Activated T-helper 9 cell treated with anti-CD3 and anti-CD28 coated beads, Interleukin-2, amount 50 U/mL, for 16 hours (primary cell): ENCODE measurements at regions not wholly inside any gene's neighbourhood (a gene's known extent, or its start where the extent isn't known, plus 50 kb on each side); places are given as distances from the start of the nearest gene placed in this dataset.
"Not testable (repeated sequence)": the region's sequence is repeated elsewhere in the genome, so short reads cannot be mapped to it uniquely, and the experiment has no call there.

Source experiments
- DNase-seq: peaks from one replicate; pipeline ENCODE4 v3.0.0-alpha.2; 2020; ENCODE audit warnings: low read depth

DNA sequence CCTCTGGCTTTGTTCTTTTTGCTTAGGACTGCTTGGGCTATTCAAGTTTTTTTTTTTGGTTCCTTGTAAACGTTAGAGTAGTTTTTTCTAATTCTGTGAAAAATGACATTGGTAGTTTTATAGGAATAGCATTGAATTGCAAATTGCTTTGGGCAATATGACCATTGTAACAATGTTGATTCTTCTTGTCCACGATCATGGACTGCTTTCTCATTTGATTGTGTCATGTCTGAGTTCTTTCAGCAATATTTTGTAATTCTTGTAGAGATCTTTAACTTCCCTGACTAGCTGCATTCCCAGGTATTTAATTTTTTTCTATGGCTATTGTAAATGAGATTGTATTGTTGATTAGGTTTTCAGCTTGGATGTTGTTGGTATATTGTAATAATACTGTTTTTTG lies 286.2 kb upstream of the C1QTNF3 start:
- not testable (repeated sequence) for DNase-seq

DNA sequence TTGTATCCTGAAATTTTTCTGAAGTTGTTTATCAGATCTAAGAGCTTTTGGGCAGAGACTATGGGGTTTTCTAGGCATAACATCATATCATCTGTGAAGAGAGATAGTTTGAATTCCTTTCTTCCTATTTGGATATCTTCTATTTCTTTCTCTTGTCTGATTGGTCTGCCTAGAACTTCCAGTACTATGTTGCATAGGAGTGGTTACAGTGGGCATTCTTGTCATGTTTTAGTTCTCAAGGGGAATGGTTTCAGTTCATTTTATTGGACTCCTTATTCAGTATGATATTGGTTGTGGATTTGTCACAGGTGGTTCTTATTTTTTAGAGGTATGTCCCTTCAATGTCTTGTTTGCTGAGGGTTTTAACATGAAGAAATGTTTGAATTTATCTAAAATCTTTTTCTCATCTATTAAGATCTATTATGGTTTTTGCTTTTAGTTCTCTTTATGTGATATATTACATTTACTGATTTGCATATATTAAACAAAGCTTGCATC lies 286.6 kb upstream of the C1QTNF3 start:
- DNase-seq = not testable (repeated sequence)

DNA sequence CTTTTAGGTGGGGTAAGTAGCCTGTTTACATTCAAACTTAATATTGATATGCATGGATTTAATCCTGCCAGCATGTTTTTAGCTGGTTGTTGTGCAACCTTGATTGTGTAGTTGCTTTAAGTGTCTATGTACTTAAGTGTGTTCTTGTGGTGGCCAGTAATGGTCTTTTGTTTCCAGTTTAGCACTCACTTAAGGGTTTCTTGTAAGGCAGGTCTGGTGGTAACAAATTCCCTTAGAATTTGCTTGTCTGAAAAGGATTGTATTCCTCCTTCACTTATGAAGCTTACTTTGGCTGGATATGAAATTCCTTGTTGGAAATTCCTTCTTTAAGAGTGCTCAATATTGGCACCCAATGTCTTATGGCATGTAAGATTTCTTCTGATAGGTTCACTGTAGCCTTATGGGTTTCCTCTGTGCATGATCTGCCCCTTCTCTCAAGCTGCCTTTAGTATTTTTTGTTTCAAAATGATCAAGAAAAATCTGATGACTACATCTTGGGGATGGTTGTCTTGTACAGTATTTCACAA lies 289.0 kb upstream of the C1QTNF3 start:
- DNase-seq = not testable (repeated sequence)

DNA sequence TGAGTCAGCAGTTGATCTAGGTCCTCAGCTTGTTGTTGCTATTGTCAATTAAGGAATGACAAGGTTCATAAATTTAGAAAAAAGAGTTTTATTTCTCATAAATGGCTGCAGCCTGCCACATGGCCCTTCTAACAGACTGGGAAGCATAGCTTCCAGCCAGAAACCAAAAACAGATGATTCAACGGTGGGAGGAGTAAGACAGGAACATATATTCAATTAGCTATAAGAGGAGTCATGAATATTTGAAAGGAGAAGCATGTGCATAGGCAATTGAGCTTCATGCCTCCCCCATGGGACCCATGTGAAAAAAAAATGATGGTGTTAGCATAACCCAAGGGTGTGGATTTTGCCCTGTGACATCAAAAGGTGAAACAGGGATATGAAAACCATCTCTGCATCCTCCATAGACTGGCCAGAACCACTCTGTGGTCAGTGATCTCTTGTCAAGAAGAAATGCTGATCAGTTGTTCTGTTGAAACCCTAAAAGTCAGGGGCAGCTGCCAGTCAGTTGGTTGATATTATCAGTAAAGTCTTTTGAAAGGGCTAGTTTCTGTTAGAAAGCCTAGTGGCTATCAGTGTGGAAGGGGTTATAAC lies 296.5 kb upstream of the C1QTNF3 start:
- DNase-seq = not testable (repeated sequence)

DNA sequence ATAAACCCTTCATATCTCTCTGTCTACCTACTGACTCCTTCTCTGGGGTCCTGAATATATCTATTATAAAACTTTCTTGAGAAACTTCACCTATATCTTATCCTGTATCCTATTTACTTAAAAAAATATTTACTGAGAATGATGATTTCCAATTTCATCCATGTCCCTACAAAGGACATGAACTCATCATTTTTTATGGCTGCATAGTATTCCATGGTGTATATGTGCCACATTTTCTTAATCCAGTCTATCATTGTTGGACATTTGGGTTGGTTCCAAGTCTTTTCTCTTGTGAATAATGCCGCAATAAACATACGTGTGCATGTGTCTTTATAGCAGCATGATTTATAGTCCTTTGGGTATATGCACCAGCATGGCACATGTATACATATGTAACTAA lies 301.7 kb upstream of the RAI14 start:
- not testable (repeated sequence) for DNase-seq

DNA sequence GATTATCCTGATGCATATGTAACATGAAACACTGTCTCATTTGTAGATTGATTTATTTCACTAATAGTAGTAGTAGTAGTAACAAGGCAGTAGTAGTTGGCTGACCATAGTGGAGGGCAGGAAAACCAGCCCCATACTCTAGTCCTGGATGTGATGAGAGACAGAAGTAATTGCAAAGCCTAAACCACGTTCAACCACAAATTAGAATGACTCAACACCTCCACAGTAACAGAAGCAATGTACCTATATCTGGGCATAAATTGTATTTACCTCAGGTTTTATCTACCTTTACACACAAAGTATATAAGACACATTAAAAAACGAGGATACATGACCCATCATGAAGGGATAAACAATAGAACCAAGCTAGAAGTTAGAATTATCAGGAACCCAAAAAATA lies 284.7 kb upstream of the RAI14 start:
- DNase-seq = not testable (repeated sequence)

DNA sequence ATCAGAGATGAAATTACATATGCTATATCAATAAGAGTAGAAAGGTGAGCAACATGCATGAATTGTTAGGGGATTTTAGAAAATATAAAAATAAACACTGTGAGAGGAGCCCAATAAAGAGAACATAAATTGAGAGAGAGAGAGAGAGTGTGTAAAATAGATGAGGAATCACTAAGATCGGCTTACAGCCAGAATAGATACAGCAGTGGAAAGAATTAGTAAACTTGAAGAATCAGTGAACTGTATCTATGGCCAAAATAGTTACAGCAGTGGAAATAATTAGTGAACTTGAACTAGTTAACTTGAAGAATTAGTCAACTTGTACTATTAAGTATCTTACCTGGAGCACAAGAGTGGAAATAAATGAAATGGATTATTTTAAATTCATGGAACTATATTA lies 284.3 kb upstream of the RAI14 start:
- DNase-seq = not testable (repeated sequence)

DNA sequence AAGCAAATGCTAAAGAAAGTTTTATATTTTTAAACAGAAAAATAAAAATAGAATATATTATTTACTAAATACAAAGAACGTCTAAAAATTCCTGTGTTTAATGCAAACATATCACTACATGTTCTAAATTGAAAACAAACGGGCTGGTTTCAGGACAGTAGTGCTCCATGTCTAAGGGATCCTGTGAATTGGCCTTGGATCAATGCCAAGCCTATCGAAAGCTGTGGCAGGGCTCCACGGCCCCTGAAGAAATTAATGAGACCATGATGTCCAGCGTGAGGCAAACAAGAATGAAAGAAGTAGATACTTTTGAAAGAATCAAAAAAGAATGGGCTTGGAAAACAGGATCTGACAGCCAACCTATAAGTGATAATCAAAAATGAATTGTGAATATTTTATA lies 283.4 kb upstream of the RAI14 start:
- not testable (repeated sequence) for DNase-seq

DNA sequence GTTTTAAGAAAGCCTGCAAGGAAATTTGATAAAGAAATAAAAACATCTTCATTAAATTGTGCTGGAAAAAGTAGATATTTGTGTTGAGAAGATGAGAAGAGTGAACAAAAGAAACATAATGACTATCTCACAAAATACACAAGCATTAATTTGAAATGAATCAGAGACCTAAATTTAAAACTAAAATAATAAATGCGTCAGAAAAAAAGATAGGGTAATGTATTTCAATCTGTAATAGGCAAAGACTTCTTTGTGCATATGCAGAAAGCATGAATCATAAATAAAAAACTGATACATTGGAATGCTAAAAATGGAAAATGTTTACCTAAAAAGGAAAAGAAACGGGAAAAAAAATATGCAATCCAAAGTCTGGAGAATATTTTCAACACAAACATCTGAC lies 278.5 kb upstream of the RAI14 start:
- not testable (repeated sequence) for DNase-seq

DNA sequence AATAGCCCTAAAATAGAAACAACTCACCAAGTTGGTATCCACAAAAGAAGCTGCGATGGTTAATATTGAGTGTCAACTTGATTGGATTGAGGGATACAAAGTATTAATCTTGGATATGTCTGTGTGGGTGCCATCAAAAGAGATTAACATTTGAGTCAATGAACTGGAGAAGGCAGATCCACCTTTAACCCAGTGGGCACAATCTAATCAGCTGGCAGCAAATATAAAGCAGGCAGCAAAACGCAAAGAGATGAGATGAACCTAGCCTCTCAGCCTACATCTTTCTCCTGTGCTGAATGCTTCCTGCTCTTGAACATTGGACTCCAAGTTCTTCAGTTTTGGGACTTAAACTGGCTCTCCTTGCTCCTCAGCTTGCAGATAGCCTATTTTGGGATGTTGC lies 277.6 kb upstream of the RAI14 start:
- DNase-seq = not testable (repeated sequence)

DNA sequence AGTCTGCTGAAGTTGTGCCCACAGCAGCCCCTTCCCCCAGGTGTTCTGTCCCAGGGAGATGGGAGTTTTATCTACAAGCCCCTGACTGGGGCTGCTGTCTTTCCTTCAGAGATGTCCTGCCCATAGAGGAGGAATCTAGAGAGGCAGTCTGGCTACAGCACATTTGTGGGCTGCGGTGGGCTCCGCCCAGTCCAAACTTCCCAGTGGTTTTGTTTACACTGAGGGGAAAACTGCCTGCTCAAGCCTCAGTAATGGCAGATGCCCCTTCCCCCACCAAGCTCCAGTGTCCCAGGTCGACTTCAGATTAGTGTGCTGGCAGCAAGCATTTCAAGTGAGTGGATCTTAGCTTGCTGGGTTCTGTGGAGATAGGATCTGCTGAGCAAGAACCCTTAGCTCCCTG lies 267.4 kb upstream of the RAI14 start:
- DNase-seq = not testable (repeated sequence)

DNA sequence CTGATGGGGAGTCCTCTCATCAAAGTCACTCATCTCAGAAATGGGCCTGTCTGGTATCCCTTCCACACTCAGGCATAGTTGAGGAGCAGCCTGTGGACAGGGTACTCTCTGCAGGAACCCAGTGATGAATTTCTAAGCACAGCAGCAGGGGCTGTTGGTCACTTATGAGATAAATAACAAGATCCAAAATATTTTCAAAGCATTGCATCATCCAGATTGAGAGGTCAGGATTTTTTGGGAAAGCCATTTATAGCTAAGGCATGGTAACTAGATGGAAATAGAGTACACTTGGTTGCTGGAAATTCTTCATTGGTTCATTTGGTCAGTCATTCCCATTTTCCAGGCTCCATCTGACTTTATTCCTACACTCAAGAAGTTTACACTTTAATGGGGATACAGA lies 246.8 kb upstream of the RAI14 start:
- DNase-seq = no peak

DNA sequence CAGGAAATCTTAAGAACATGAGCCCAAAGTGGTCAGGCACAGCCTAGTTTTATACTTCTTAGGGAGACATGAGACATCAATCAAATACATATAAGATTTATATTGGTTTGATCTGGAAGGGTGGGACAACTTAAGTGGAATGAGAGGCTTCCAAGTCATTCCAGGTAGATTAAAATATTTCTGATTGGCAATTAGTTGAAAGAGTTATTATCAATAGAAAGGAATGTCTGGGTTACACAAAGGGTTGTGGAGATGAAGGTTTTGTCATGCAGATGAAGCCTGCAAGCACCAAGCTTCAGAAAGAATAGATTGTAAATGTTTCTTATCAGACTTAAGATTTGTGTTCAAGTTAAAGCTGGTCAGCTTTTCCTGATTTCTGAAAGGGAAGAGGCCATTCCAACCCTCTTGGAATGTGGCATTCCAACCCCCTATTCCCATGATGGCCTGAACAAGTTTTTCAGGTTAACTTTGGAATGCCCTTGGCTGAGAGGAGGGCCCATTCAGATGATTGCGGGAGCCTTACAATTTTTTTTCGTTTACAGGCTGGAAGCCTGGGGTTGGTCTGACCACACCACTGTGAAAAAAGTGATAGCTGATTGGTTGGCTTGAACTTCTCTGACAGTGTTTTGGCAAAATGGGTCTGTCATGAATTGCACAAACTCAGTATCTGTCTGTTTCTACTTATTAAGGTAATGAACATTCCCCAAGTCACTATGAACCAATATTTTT lies 245.6 kb upstream of the RAI14 start:
- DNase-seq = no peak

DNA sequence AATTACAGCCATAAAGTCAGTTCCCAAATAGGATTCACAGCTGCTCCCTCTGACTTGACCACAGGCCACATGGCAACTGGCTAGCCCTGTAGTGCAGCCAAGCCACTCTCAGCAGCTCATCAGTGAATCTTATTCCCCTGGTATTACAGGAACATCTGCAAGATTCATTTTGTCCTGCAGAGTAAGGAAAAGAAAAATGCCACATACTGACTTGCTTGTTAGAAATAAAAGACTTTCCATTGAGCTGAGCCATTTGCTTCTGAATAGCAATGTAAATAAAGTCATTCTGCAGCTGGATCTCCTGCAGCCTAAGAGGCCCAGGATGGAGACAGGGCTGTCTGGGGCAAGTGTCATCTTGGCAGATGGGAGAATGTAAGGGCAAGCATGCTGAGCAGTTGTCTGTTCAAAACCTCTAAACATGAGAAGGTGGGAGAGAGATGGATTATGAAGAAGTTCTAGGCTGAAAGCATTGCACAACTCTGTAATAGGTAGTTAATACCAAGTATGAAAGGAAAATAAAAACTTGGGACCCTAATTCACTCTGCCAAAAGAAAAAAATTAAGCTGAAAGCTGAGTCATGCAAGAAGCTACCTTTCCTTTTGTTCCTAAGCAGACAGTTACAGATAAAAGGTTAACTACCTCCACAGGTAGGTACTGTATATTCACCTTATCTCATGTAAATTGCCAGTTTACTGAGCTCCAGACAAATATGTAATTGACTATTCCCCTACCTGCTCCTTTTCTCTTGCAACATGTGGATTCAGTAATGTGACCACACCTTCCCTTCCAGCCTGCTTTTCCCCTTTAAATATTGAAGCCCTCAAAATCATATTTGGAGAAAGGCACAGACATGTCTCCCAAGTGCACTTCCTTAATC lies 244.4 kb upstream of the RAI14 start:
- no peak for DNase-seq

DNA sequence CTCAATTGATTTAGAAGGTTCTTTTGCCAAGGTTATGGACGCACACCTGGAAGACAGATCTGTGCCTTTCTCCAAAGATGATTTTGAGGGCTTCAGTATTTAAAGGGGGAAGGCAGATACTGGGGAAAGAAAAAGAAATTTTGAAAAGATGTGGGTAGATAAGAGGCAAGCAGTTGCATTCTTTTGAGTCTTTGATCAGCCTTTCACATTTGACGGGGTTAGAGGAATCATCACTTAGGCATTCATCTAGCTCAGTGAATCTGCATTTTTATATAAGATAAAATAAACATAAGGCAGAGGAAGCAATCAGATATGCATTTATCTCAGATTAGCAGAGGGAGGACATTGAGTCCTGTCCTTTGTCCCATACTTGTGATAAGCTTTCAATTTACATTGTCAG lies 243.4 kb upstream of the RAI14 start:
- DNase-seq = no peak

DNA sequence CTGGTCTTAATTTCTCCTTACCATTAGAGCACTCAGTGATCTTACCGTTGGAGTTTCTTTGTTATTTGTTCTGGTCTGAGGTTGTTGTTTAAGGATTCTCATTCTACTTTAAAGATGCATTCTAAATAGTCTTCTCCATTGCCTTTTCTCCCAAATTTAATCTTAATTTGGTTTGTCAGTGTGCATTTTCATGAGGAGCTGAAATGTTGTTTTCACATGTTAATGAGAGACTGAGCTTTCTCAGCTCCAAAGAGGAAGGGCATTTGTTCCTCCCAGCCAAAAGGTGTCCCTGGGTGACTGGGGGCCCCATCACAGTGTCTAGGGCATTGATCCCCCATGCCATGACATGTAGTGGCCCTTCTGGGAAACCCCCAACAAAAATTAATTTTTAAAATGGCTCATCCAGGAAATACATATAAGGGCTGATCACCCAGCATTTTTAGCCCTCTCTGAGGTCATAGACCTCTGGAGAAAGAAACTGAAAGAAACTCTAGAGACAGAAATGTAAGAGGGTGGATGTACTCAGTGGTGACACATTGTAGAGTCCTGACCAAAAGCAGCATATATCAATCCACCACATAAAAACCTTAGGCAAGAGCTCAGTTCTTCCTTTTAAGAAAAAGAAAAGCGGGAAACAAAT lies 240.4 kb upstream of the RAI14 start:
- DNase-seq = no peak

DNA sequence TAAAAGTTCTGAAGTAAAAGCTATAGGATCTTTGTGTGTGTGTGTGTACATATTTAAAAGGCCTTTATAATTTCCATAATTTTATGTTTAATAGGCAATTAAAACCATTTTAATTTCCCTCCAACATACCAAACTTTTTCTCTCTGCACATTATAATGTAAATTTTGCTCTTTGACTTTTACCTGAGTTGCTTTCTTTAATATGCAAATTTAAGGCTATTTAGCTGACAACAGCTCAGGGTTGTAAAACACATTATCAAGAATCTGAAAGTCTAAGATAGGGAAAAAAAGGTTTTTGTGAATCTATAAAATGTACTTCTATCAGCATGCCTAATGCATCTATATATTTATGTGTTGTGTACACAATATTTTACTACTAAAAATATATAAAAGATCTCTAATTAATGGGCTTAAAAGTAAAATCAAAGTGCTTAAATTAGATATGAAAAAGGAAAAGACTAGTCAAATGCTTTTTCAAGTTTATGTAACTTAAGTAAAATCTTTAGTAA lies 239.6 kb upstream of the RAI14 start:
- no peak for DNase-seq

DNA sequence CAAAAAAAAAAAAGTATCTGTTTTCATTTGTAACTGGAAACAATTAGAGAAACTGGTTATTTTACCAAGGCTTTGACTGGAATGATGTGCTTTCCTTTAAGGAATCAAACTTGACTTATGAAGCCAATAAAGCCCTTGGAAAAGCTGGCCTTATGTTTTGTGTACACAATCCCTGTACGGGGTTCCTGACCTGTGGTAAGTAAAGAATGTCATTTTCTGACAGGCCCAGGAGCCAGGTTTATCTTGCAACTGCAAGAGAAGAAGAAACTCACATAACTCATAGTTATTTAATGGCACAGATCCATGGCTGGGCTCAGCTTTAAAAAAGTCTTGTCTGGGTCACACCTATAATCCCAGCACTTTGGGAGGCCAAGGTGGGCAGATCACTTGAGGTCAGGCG lies 235.9 kb upstream of the RAI14 start:
- DNase-seq = not testable (repeated sequence)

DNA sequence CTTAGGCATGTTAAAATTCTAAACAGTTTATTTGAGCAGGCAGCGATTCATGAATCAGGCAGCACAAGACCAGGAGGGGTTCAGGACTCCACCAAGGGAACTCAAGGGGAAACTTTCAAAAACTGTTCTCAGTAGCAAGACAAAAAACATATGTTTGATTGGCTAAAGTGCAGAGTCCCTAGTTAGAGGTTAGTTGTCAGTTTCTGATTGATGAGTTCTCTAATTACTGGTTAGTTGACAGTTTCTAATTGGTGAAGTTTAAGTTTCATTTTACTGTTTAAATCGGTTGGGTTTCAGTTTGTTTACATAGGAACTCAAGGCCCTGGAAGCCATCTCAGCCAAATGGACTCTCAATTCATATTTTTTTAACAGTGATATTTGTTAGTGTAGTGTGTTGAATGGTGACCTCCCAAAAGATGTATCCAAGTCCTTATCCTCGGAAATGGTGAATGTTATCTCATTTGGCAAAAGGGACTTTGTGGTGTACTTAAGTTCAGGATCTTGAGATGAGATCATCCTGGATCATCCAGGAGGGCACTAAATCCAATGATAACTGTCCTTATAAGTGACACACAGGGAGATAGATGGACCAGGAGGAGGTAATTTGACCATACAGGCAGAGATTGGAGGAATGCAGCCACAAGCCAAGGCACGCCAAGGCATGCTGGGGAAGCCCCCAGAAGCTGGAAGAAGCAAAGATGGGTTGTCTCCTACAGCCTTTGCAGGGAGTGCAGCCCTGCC lies 219.2 kb upstream of the RAI14 start:
- no peak for DNase-seq

DNA sequence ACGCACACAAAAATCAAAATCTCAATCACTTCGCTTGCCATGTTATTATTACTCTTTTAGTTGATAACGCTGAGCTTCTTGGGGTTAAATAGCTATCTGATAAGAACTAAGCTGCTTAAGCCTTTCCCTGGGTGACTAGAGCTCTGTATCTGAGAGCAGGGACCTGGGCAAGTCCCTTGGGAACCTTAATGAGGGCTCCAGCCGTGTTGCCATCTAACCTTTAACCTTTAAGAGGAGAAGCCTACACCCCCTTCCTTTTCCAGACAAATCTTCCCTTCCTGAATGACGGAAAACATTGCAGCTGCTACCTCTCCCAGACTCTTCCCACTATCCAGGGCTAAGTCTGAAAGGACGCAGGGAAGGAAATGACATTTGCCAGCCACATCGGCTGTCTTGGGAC lies 216.5 kb upstream of the RAI14 start:
- DNase-seq = no peak

DNA sequence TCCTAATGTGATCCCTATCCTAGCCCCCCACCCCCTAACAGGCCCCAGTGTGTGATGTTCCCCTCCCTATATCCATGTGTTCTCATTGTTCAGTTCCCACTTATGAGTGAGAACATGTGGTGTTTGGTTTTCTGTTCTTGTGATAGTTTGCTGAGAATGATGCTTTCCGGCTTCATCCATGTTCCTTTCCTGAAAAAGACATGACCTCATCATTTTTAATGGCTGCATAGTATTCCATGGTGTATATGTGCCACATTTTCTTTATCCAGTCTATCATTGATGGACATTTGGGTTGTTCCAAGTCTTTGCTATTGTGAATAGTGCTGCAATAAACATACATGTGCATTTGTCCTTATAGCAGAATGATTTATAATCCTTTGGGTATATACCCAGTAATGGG lies 214.4 kb upstream of the RAI14 start:
- DNase-seq = not testable (repeated sequence)
